Brain microvascular endothelial cell (primary cell): ENCODE measurements at regions not wholly inside any gene's neighbourhood (a gene's known extent, or its start where the extent isn't known, plus 50 kb on each side); places are given as distances from the start of the nearest gene placed in this dataset.

ENCODE experiments used
- DNase-seq: peaks from one replicate; pipeline ENCODE4 v3.0.0-alpha.2; 2020
- H3K27ac ChIP-seq: fragments of 250-450 bp; sonication (Bioruptor Pico); 2 replicates; pipeline ENCODE4 v1.5.1; 2020; ENCODE audit warnings: mild to moderate bottlenecking, moderate library complexity
- H3K27me3 ChIP-seq: fragments of 250-450 bp; sonication (Bioruptor Pico); replicated peaks from 2 replicates; pipeline ENCODE4 v1.5.1; 2020; ENCODE audit warnings: mild to moderate bottlenecking
- H3K36me3 ChIP-seq: fragments of 250-450 bp; sonication (Bioruptor Pico); replicated peaks from 2 replicates; pipeline ENCODE4 v1.5.1; 2020; ENCODE audit warnings: mild to moderate bottlenecking
- H3K4me3 ChIP-seq: 2 replicates; pipeline ENCODE4 v1.5.1; 2011; ENCODE audit warnings: low read depth, mild to moderate bottlenecking, control low read depth, low read length, moderate library complexity
- in situ Hi-C: cut with HindIII; loops from 2 replicates; pipeline ENCODE4 v1.10.0; 2017; ENCODE audit warnings: low sequenced_read_pairs, low pct_ligation_motif_present
- TF ChIP-seq, protein P1 (sequence below): IDR thresholded peaks from 2 replicates; pipeline ENCODE4 v1.5.1; 2011; ENCODE audit warnings: low read depth, mild to moderate bottlenecking, moderate library complexity, low read length, control low read depth, inconsistent platforms; ENCODE audit errors: missing control alignments

DNA sequence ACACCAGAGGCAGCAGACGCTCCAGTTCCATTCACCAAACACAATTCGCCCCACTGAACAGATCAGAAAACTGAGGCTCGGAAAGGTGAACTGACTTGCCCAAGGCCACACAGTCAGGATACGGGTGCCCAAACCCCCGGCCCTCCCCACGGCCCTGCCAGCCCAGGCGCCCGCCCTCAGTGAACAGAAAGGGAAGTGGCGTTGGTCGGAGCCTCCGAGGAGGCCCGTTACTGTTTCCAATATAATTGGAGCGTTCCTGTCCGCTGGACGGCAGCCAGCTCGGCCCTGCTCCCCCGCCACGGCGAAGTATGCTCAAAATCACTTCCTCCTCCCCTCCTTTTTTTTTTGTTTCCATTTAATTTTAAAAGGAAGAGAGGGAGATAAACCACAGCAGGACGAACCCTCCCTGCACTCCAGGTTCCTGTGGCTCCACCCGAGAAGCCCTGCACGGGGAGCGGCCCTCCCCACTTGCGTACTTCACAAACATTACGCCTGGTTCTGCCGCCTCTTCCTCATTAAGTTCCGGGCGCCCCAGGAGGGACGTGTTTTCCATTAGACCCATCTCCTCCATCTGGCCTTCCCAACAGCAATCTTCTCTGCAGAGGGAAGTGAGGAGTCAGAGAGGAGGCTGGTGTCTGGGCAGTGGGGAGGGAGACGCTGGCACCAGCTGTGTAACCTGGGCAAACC is 61.1 kb downstream of the NCOR2 start:
- TF ChIP-seq, protein P1, sequence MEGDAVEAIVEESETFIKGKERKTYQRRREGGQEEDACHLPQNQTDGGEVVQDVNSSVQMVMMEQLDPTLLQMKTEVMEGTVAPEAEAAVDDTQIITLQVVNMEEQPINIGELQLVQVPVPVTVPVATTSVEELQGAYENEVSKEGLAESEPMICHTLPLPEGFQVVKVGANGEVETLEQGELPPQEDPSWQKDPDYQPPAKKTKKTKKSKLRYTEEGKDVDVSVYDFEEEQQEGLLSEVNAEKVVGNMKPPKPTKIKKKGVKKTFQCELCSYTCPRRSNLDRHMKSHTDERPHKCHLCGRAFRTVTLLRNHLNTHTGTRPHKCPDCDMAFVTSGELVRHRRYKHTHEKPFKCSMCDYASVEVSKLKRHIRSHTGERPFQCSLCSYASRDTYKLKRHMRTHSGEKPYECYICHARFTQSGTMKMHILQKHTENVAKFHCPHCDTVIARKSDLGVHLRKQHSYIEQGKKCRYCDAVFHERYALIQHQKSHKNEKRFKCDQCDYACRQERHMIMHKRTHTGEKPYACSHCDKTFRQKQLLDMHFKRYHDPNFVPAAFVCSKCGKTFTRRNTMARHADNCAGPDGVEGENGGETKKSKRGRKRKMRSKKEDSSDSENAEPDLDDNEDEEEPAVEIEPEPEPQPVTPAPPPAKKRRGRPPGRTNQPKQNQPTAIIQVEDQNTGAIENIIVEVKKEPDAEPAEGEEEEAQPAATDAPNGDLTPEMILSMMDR, result peak; percentile 9
- Histone ChIP-seq H3K36me3 (no peaks in the 10 kb centered on the region), H3K4me3 (no peak overlapping the region), H3K27me3 (no peaks in the 10 kb centered on the region), H3K27ac (peak overlapping the region; percentile 54)
- in situ Hi-C loops, result no loop called here
- no peak for DNase-seq

DNA sequence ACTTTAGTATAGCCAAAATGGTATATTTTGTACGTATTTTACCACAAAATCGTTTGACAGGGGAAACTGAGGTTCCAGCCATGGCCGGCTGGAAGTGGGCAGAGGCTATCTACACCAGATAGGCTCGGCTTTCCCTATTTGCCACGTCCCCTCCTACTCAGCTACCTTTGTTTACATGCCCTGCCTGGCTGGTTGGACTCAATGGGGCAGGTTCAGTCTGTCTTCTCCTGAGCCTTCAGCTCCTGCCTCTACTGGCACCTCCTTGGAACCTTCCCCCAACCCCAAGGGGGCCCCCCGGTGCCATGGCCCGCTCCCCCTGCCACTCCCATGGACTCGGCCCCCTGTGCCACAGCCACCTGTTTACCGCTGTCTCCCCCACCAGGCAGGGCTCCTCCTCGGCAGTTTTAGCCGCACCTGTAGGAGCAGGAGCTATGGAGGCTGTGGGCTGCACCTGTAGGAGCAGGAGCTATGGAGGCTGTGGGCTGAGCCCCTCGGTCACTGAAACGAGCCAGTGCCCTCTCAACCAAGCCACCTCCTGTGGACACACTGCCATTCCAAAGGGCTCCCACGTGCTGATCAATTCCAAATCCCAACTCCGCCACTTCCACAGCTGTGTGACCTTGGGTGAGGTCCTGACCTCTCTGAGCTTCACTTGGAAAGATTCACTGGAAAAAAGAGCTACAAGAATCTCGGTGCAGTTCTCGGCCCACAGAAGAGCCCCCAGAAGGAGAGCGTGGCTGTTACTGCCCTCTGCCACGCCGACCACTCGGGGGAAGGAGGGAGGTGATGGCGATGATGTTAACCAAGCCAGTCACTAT is 62.2 kb downstream of the NCOR2 start:
- Histone ChIP-seq H3K27ac (no peak overlapping the region), H3K36me3 (no peaks in the 10 kb centered on the region), H3K4me3 (no peak overlapping the region), H3K27me3 (no peaks in the 10 kb centered on the region)
- in situ Hi-C loops, result no loop called here
- no peak for DNase-seq
- TF ChIP-seq, protein P1, result no peak

DNA sequence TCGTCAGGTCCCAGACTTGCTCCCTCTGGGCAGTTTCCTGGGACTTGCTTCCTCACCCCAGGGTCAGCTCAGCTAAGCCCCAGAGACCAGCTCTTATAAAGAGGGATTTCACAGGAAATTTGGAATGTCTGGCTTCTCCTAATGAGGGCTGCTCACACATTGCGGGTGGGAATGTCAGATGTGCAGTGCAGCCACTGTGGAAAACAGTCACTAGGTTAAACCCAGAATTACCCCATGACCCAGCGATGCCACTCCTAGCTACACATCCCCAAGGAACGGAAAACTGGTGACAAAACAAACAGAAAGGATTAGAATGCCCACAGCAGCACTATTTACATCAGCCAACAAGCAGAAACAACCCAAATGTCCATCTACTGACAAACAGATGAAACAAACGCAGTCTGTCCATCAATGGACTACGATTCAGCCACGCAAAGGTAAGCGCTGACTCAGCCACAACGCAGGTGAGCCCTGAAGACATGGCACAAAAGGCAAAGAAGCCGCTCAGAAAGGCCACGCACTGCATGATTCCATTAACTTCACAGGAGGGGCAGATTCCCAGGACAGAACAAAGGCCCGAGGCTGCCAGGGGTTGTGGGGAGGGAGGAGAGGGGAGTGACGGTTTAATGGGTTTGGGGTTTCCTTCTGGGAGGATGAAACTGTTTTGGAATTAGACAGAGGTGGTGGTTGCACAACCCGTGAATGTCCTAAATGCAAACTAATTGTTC is 63.0 kb downstream of the NCOR2 start:
- Histone ChIP-seq H3K36me3 (no peaks in the 10 kb centered on the region), H3K27me3 (no peaks in the 10 kb centered on the region), H3K27ac (no peak overlapping the region), H3K4me3 (no peak overlapping the region)
- in situ Hi-C loops, result no loop called here
- no peak for DNase-seq
- TF ChIP-seq, protein P1, result no peak

DNA sequence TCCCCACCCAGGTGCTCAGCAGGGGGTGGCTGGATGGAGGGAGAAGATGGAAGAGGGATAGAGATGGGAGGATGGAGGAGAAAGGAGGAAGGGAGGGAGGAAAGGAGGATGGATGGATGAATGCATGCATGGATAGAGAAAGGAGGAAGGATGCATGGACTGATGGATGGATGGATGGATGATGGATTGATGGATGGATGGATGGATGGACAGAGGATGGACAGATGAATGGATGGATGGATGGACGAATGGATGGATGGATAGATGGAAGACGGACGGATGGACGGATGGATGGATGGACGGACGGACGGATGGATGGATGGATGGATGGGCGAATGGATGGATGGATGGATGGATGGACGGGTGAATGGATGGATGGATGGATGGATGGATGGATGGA is 64.1 kb downstream of the NCOR2 start:
- H3K27ac ChIP-seq, result no peak overlapping the region
- no peaks in the 10 kb centered on the region for H3K36me3 ChIP-seq
- DNase-seq, result no peak
- no peaks in the 10 kb centered on the region for H3K27me3 ChIP-seq
- TF ChIP-seq, protein P1, result no peak
- H3K4me3 ChIP-seq, result no peak overlapping the region
- in situ Hi-C loops, result no loop called here

DNA sequence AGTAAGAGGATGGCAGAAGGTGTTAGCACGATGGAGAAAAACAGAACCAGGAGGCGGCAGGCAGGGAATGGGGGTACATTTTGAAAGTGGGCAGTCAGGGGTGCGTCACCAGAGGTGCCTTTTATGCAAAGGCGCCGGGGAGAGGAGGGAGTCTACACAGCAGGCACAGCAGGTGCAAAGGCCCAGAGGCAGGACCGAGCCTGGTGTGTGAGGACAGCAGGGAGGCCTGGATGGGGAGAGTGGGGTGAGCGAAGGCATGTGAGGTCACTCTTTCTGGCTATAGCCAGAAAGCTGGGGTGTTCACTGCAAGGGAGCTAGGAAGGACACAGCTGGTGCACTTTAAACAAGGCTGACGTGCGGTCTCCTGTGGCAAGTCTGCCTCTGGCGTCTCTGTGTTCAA is 65.0 kb downstream of the NCOR2 start:
- Histone ChIP-seq H3K27me3 (no peaks in the 10 kb centered on the region), H3K27ac (no peak overlapping the region), H3K4me3 (no peak overlapping the region), H3K36me3 (no peaks in the 10 kb centered on the region)
- in situ Hi-C loops, result no loop called here
- no peak for DNase-seq
- TF ChIP-seq, protein P1, result no peak
